Hematopoietic multipotent progenitor cell treated with erythropoietin and hydrocortisone succinate and interleukin-3 and kit ligand, for 6 days (in vitro differentiated cells): ENCODE measurements at regions not wholly inside any gene's neighbourhood (a gene's known extent, or its start where the extent isn't known, plus 50 kb on each side); places are given as distances from the start of the nearest gene placed in this dataset.

Experiments used
- DNase-seq: peaks from one replicate; pipeline ENCODE4 v3.0.0-alpha.2; 2015

DNA sequence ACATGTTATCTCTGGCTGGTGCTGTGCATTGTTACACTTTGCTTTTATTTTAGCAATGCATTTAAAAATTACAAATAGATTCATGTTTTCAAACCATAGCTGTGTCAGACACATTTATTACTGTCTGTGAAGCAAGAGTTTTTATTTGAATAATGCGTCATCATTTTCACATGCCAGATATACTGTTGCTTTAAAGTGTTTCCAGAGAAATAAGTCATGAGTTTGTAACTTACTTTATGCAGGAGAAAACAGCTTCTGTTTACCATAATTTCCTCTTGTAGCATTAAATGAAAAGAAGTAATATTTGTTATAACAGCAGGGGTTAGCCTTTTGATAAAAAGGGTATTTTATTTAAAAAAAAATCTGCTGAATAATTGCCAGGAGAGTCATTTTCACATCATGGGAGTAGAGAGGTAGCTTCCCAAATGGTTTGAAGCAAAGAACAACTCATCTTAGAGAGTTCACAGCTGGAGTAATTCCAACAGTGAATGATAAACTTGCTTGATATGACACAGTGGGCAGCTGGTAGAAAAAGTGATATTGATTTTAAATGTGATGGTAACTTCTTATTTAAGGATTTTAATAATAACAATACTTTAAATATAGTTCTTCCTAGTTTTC, 1274.5 kb upstream of the CRIM1 start:
- DNase-seq, result no peak

DNA sequence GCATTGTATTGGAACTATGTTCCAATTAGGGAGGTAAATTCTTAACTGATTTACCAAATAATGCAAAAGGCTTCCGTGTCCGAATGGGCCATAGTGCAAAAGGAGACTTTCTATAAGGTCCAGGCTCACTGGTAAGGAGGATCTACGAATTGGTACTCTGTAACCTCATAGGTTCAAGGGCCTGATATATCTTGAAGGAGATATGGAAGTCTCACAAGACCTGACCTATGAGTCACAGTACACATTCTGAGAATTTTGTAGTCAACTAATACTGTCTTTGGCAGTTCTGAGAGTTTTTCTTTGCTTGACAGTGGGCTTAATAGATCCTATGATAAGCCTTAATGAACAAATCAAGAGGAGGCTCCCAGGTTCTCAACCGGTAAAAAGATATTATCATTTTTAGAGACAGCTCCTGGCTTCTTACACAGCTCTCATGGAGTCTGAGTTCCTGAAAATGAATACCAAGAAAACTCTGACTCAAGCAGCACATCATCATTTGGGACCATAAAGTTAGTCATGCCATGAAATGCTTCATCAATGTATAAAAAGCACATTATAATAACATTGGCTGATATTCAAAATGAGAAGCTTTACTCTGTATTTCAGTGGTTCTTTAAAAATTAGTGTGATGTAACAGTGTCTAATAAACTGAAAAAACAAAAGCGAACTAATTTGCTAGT, 1275.2 kb upstream of the CRIM1 start:
- no peak for DNase-seq

DNA sequence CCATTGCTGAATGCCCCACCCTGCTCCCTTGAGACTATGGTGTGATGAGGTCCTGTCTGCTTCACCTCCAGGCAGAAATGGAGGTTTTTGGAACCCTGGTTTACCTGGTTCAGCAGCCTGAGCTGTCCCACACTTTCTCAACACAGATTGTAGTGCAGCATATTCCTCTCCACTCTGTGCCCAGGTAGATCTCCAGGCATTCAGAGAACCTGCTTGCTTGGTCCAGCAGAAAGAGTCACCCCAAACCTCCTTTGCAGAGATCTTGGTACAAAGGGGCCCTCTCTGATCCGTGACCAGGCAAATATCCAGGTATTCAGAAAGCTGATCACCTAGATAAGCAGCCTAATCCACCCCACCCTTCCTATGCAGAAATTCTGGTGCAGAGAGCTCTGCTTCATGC, 1288.2 kb upstream of the CRIM1 start:
- DNase-seq, result no peak

DNA sequence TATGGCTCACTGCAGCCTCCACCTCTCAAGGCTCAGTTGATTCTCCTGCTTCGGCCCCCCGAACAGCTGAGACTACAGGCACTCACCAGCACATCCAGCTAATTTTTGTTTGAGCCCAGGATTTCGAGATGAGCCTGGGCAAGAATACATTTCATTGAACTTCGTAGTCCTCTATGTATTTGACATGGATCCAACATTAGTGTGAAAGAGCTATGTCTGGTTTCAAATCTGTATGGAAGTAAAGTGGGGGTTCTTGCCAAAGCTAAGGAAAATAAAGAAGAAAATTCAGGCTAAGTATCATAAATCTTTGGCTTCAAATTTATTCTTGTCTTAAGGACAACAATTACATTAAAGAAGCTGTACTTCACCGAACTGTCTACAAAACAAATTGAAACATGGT, 1291.7 kb upstream of the CRIM1 start:
- DNase-seq, result no peak

- peak; percentile 1 for DNase-seq
These were observed 1319.7 kb upstream of the CRIM1 start for GRCh38 chr2:35035883-35036282.

- DNase-seq, result no peak
These were observed 1321.8 kb upstream of the CRIM1 start for GRCh38 chr2:35033748-35034147.

- DNase-seq, result no peak
These were observed 1332.0 kb upstream of the CRIM1 start for GRCh38 chr2:35023545-35023944.

DNA sequence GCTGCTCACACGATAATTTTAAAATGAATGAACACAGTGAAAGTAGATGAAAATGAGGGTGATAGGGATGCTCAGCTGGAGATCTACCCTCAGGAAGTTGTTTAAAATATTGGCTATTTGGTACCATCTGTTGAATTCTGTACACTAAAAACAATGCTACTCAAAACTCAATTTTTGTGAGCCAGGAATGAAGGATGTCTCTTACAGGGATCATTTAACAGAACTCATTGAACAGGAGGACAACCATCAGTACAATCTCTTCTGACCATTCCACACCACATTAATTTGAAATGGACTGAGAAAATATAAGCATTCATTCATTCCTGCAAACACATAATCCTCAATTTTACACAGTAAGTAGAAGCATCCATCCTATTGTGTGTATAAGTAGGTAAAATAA, 1355.1 kb upstream of the CRIM1 start:
- no peak for DNase-seq

- no peak for DNase-seq
These were observed 1356.8 kb upstream of the CRIM1 start for GRCh38 chr2:34998741-34999140.

GRCh38 chr2:34997779-34998178, 1357.8 kb upstream of the CRIM1 start:
- no peak for DNase-seq

DNA sequence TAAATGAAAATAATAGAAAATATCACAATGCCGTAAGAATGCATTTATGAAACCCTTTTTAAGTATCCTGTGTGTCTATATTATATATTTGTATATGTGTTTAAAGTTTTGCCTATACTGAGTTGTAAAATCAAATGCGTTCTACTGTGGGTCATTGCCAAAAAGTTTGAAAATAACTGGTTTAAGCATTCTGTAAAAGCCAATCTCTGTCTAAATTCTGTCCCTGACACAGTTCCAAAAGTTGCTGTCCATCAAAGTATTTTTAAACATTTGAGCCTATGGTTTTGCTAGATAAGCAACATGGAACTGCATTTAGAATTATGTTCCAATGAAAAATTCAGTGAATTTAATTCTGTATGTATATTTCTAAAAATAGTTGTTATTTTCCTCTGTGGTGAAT, 1360.4 kb upstream of the CRIM1 start:
- no peak for DNase-seq

DNA sequence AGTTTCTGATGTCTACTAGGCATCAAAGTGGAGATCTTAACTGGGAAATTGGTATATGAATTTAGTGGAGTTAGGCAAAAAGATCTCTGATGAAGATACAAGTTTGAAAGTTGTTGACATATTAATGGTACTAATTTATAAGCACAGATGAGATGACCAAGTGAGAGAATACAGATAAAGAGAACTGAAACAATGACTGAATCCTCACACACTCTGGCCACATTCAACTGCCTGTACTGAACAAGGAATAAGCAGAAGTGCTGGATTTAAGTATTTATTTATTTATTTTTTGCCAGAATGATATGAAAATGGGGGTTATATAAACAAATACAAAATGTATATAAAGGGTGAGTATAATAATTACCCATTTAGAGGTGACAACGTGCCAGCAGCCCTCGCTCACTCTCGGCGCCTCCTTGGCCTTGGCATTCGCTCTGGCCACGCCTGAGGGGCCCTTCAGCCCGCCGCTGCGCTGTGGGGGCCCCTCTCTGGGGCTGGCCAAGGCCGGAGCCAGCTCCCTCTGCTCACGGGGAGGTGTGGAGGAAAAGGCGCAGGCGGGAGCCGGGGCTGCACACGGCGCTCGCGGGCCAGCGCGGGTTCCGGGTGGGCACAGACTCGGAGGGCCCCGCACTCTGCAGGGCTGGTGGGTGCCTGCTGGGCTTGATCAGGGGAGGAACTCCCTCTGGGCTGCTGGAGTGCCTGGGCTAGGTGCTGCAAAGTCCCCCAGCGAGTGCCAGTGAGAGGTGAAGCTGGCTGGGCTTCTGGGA, 1363.9 kb upstream of the CRIM1 start:
- no peak for DNase-seq

GRCh38 chr2:34985474-34985873, 1370.1 kb upstream of the CRIM1 start:
- DNase-seq, result no peak

- no peak for DNase-seq
These were observed 1374.9 kb upstream of the CRIM1 start for GRCh38 chr2:34980689-34981088.

DNA sequence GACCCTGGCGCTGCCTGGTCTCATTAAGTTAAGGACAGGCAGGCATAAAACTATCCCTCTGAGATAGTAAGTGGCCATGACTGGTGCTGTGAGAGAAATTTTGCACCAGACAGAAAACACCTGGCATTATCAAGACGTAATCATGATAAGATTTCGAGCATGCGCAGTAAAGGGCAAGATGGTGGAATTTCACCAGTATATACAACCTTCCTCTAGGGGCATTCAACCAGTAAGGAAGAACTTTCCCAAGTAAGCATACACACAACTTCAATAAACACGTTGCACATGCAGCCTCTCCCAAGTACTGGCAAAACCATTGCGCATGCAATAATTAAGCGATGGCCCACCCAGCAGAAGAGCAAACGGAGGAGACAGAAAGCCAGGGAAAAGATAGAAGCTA, 1376.4 kb upstream of the CRIM1 start:
- no peak for DNase-seq

- DNase-seq, result no peak
These were observed 1362.7 kb upstream of the FAM98A start for GRCh38 chr2:34961822-34962221.

- DNase-seq, result no peak
These were observed 1355.7 kb upstream of the FAM98A start for GRCh38 chr2:34954758-34955157.

- DNase-seq, result no peak
These were observed 1351.7 kb upstream of the FAM98A start for GRCh38 chr2:34950797-34951196.

DNA sequence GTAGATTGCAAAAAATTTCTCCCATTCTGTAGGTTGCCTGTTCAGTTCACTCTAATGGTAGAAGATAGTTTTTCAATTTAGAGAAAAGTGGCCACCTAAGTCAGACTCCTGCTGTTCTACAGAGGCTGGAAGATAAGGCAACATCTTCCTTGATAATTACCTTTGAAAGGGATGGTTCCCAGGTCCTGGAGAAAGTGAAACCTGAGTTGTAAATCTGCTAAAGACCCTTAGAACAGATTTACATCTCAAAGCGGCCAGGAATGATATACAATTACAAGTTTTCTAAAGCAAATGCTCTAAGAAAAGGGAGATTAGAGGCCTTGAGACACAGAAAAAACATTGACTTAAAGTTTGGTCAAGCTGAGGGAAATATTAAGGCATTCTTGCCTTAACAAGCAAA, 1350.2 kb upstream of the FAM98A start:
- no peak for DNase-seq

DNA sequence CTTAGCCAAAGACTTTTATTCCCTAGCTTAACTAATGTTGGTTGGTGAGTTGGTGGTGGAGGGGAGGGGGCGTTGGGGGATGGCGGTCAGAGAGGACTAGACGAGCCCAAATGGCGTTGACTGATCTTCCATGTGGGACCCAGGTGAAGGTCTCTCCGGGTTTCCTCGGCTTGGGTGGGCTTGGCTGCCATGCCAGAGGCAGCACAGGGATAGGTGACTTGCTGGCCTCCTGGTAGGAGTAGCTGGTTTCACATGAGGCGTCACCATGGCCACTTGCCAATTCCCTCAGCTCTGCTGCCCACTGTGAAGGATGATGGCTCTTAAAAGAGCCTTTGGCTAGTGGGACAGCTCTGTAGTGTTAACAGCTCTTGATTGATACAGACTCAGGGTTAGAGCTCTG, 1337.0 kb upstream of the FAM98A start:
- no peak for DNase-seq

DNA sequence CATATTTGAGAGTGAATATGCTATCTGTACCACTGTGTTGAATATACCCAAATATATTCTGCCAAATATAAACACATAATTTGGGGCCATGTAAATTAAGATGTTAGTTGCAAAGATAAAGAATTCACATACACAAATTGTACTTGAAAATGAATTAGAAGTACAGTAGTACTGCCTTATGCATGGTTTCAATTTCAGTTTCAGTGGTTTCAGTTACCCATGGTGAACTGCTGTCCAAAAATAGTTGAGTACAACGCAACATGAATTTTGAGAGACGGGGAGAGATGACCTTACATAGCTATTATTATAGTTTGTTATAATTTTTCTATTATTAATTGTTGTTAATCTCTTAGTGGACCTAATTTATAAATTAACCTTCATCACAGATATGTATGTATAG, 1313.0 kb upstream of the FAM98A start:
- no peak for DNase-seq

DNA sequence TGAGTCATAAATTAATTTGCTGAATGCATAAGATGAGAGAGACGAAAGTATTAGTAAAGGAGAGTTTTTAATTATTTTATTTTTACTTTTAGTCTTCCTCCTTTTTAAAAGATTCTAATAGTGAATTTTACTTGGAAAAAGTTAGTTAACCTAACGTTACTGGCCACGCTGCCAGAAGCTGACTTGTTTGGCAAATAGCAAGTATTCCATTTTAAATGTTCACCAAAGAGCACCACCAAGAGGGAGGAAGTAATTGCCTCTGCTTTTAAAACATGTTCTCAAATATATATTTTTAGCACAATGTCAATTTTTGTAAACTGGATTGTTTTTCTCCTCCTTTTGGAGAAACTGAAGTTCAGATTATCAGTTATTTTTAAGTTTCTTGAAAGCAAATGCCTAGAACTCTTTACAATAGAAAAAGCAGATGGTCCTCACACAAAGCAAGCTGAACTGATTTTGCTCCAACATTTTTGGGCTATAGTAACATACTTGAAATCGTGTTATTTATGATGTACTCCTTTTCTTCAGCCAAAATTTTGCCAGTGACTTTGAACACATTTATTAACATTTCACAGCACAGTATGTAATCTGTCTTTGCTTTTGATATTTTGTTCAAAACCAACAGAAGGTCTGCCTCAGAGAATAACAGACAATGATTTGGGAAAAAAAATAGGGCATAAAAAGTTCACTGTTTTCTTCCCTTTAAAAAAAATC, 1311.0 kb upstream of the FAM98A start:
- DNase-seq, result no peak

GRCh38 chr2:34907812-34908211, 1308.7 kb upstream of the FAM98A start:
- no peak for DNase-seq

DNA sequence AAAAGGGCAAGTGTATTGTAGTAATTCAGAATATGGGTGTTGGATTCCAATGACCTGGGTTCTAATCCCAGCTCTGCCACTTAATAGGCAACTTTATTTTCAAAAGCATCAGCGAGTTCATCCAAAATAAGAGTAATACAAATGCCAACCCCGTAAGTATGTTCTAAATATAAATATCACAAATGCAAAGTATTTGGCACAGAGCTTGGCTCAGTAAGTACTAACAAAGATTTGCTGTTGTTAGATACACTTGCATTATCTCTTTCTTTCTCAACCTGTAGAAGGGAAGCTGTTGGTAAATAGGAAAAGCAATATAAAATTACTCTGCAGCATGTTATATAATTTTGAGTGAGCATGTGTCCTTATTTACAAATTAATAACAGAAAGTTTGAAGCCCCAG, 1302.6 kb upstream of the FAM98A start:
- DNase-seq, result no peak
